ENCODE measurements at regions not wholly inside any gene's neighbourhood (a gene's known extent, or its start where the extent isn't known, plus 50 kb on each side); places are given as distances from the start of the nearest gene placed in this dataset.

GRCh38 chr10:35940141-35941041 lies 298.3 kb upstream of the FZD8 start:
- no peaks in the 10 kb centered on the region for H3K27me3 Mint-ChIP-seq
- no peak for TF ChIP-seq CTCF (IDR thresholded peaks at IDR 0.05)
- no peaks in the 10 kb centered on the region for H3K36me3 Mint-ChIP-seq (ENCODE audit: low read depth)
- H3K4me1 Mint-ChIP-seq (ENCODE audit: low read depth), result no peaks in the 10 kb centered on the region
- ChIA-PET POLR2A (no interaction called here), CTCF (no interaction called here)
- intact Hi-C loops (cut with micrococcal nuclease), result no loop called here
- no peaks in the 10 kb centered on the region for H3K9me3 Mint-ChIP-seq
- H3K4me3 Mint-ChIP-seq, result no peak overlapping the region
- H3K27ac Mint-ChIP-seq, result no peak overlapping the region
- ATAC-seq (no peak), DNase-seq (no peak)

GRCh38 chr10:35938160-35938559 lies 296.1 kb upstream of the FZD8 start:
- H3K4me1 Mint-ChIP-seq (ENCODE audit: low read depth), result no peaks in the 10 kb centered on the region
- POLR2A ChIA-PET, result no interaction called here
- H3K4me3 Mint-ChIP-seq, result no peak overlapping the region
- TF ChIP-seq CTCF (IDR thresholded peaks at IDR 0.05), result no peak
- intact Hi-C loops (cut with micrococcal nuclease), result no loop called here
- no peaks in the 10 kb centered on the region for H3K9me3 Mint-ChIP-seq
- H3K27me3 Mint-ChIP-seq, result no peaks in the 10 kb centered on the region
- CTCF ChIA-PET, result no interaction called here
- H3K36me3 Mint-ChIP-seq (ENCODE audit: low read depth), result no peaks in the 10 kb centered on the region
- ATAC-seq, result no peak
- no peak for DNase-seq
- H3K27ac Mint-ChIP-seq, result no peak overlapping the region

- Mint-ChIP-seq H3K4me3 (no peak overlapping the region), H3K4me1 (ENCODE audit: low read depth) (no peaks in the 10 kb centered on the region), H3K36me3 (ENCODE audit: low read depth) (no peaks in the 10 kb centered on the region), H3K27me3 (no peaks in the 10 kb centered on the region), H3K27ac (no peak overlapping the region), H3K9me3 (no peaks in the 10 kb centered on the region)
- TF ChIP-seq CTCF (IDR thresholded peaks at IDR 0.05), result no peak
- CTCF ChIA-PET, result no interaction called here
- DNase-seq, result no peak
- intact Hi-C loops (cut with micrococcal nuclease), result no loop called here
- POLR2A ChIA-PET, result no interaction called here
- ATAC-seq, result no peak
Measured at GRCh38 chr10:35937546-35937945, 295.4 kb upstream of the FZD8 start.

- Mint-ChIP-seq H3K4me3 (no peak overlapping the region), H3K36me3 (ENCODE audit: low read depth) (no peaks in the 10 kb centered on the region), H3K4me1 (ENCODE audit: low read depth) (no peaks in the 10 kb centered on the region), H3K27ac (no peak overlapping the region), H3K9me3 (no peaks in the 10 kb centered on the region), H3K27me3 (no peaks in the 10 kb centered on the region)
- no peak for TF ChIP-seq CTCF (IDR thresholded peaks at IDR 0.05)
- intact Hi-C loops (cut with micrococcal nuclease), result no loop called here
- ChIA-PET POLR2A (no interaction called here), CTCF (no interaction called here)
- no peak for DNase-seq
- ATAC-seq, result no peak
Measured at GRCh38 chr10:35934642-35934995, 292.5 kb upstream of the FZD8 start.

GRCh38 chr10:35933940-35934641 lies 292.0 kb upstream of the FZD8 start:
- no peak for DNase-seq
- intact Hi-C loops (cut with micrococcal nuclease), result no loop called here
- Mint-ChIP-seq H3K27me3 (no peaks in the 10 kb centered on the region), H3K4me3 (no peak overlapping the region), H3K27ac (no peak overlapping the region), H3K36me3 (ENCODE audit: low read depth) (no peaks in the 10 kb centered on the region), H3K4me1 (ENCODE audit: low read depth) (no peaks in the 10 kb centered on the region), H3K9me3 (no peaks in the 10 kb centered on the region)
- no peak for ATAC-seq
- no peak for TF ChIP-seq CTCF (IDR thresholded peaks at IDR 0.05)
- CTCF ChIA-PET, result no interaction called here
- POLR2A ChIA-PET, result no interaction called here
